ENCODE measurements at regions not wholly inside any gene's neighbourhood (a gene's known extent, or its start where the extent isn't known, plus 50 kb on each side); places are given as distances from the start of the nearest gene placed in this dataset.
A peak's percentile ranks its signal among the peaks of the same experiment; 100 is the strongest.

DNA sequence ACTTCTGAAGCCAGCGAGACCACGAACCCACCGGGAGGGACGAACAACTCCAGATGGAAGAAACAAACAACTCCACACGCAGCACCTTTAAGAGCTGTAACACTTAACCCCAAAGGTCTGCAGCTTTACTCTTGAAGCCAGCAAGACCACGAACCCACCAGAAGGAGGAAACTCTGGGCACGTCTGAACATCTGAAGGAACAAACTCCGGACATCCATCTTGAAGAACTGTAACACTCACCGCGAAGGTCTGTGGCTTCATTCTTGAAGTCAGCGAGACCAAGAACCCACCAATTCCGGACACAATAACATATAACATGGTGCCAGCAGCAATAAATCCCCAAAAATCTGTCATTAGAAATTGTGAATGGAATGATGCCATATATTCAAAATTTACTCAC, 180.9 kb downstream of the TLE1 start:
- intact Hi-C loops (cut with DNase I; ENCODE audit: low total_unique reads) = no loop called here
- TF ChIP-seq, protein P1, sequence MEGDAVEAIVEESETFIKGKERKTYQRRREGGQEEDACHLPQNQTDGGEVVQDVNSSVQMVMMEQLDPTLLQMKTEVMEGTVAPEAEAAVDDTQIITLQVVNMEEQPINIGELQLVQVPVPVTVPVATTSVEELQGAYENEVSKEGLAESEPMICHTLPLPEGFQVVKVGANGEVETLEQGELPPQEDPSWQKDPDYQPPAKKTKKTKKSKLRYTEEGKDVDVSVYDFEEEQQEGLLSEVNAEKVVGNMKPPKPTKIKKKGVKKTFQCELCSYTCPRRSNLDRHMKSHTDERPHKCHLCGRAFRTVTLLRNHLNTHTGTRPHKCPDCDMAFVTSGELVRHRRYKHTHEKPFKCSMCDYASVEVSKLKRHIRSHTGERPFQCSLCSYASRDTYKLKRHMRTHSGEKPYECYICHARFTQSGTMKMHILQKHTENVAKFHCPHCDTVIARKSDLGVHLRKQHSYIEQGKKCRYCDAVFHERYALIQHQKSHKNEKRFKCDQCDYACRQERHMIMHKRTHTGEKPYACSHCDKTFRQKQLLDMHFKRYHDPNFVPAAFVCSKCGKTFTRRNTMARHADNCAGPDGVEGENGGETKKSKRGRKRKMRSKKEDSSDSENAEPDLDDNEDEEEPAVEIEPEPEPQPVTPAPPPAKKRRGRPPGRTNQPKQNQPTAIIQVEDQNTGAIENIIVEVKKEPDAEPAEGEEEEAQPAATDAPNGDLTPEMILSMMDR (IDR thresholded peaks at IDR 0.05) = no peak
- no peak for TF ChIP-seq POLR2A (IDR thresholded peaks at IDR 0.05)
- WGBS, 2 donors = 84 to 90% methylated on average over 12 of the region's 12 CpGs

DNA sequence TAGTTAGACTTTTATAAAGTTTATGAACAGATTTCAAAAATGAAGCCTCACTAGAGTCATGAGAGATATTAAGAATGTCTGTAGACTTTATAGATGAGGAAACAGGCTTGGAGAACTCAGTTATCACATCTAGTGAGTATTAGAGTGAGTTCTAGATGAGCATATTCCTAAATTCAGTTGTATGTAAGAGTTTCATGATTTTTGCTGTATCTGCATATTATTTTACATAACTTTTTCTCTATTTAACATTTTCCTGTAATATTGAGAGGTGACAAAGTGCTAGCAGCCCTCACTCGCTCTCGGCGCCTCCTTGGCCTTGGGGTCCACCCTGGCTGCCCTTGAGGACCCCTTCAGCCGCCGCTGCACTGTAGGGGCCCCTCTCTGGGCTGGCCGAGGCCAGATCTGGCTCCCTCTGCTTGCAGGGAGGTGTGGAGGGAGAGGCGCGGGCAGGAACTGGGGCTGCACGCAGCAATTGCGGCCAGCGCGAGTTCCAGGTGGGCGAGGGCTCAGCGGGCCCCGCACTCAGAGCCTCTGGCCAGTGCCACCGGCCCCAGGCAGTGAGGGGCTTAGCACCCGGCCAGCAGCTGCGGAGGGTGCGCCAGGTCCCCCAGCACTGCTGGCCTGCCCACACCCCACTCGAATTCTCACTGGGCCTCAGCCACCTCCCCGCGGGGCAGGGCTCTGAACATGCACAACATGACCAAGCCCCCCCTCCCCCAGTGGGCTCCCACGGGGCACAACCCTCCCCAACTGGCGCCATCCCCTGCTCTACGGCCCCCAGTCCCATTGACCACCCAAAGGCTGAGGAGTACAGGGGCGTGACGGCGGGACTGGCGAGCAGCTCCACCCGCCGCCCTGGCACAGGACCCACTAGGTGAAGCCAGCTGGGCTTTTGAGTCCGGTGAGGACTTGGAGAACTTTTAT, 182.1 kb downstream of the TLE1 start:
- no peak overlapping the region for H3K4me3 ChIP-seq (ENCODE audit: low read depth, poor library complexity, severe bottlenecking)
- TF ChIP-seq, protein P1 (IDR thresholded peaks at IDR 0.05) = no peak
- TF ChIP-seq POLR2A (IDR thresholded peaks at IDR 0.05) = no peak
- intact Hi-C loops (cut with DNase I; ENCODE audit: low total_unique reads) = no loop called here
- WGBS, 2 donors = 88 to 98% methylated on average over 21 to 23 of the region's 32 CpGs
- no peak for DNase-seq (ENCODE audit: low spot score in 2 of 2)

More for the DNA sequence above, 180.9 kb downstream of the TLE1 start:
- H3K4me3 ChIP-seq (ENCODE audit: low read depth, poor library complexity, severe bottlenecking) = no peak overlapping the region
- no peak for DNase-seq (ENCODE audit: low spot score in 2 of 2)

DNA sequence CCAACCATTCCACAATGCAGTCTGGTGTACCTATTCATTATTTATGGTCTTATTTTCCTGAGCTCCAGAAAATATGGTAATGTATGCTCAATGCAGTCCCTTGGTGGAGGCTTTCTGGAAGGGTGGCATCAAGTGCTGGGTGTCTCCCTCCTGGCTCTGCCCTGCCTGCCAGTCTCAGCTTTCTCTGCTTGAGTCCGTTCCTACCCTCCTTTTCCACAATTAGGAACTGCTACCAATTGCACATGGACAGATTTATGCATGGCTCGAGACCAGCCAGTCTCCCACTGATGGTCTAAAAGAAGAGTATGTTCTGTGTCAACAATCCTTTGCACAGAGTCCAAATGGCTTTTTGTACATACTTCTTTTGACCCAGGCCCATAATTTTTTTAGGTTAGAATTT, 189.8 kb downstream of the TLE1 start:
- no peak overlapping the region for H3K4me3 ChIP-seq (ENCODE audit: low read depth, poor library complexity, severe bottlenecking)
- intact Hi-C loops (cut with DNase I; ENCODE audit: low total_unique reads) = no loop called here
- TF ChIP-seq POLR2A (IDR thresholded peaks at IDR 0.05) = no peak
- TF ChIP-seq, protein P1 (IDR thresholded peaks at IDR 0.05) = no peak
- DNase-seq (ENCODE audit: low spot score in 2 of 2) = no peak
- WGBS, 2 donors = 74 to 83% methylated on average over 2 of the region's 2 CpGs

DNA sequence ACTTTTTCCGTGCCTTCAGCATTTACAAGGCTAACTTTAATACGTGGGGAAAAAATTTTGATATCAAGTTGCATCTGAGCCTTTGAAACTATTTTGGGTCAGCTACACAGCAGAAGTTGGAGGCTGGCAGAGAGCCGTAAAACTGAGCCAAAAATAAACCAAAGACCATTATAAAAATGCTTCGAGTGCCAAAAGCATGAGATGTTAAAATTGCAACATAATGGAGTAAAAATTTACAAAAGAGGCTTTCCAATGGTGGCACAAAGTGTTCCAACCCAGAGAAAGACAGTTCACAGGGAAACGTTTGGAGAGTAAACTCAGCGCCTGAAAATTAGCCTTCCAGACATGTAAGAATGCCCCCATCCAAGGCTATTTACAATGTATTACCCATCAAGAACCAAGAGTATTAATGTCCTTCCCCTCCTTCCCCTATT, 190.3 kb downstream of the TLE1 start:
- no peak overlapping the region for H3K4me3 ChIP-seq (ENCODE audit: low read depth, poor library complexity, severe bottlenecking)
- TF ChIP-seq, protein P1 (IDR thresholded peaks at IDR 0.05) = no peak
- no peak for TF ChIP-seq POLR2A (IDR thresholded peaks at IDR 0.05)
- 24% methylated on average over 6 of the region's 6 CpGs for WGBS, 2 donors
- peak in 1 of 2 donors; percentile 24 for DNase-seq (ENCODE audit: low spot score in 2 of 2)
- intact Hi-C loops (cut with DNase I; ENCODE audit: low total_unique reads) = no loop called here

DNA sequence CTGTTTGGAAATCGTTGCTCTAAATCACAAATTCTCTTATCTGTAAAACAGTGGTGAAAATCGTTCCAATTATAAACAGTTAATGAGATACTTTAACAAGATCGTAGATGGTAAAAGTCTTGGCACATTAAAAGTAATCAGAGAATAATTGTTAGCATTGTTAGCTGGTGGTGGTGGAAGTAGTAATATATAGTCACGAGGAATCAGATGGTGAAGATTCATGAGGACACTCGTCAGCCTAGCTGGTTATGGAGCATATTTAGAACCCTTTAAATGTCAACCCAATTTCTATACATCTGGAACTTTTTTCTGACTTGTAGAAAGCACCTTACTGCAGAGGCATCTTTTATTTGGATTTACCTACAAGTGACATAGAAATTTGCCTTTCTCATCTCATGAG, 190.8 kb downstream of the TLE1 start:
- intact Hi-C loops (cut with DNase I; ENCODE audit: low total_unique reads) = no loop called here

More for the DNA sequence above, 190.8 kb downstream of the TLE1 start:
- TF ChIP-seq, protein P1 (IDR thresholded peaks at IDR 0.05) = no peak
- TF ChIP-seq POLR2A (IDR thresholded peaks at IDR 0.05) = no peak
- WGBS, 2 donors = 47 to 55% methylated on average over 5 of the region's 5 CpGs
- no peak overlapping the region for H3K4me3 ChIP-seq (ENCODE audit: low read depth, poor library complexity, severe bottlenecking)
- DNase-seq (ENCODE audit: low spot score in 2 of 2) = no peak
